K562 (cell line): ENCODE measurements at regions not wholly inside any gene's neighbourhood (a gene's known extent, or its start where the extent isn't known, plus 50 kb on each side); places are given as distances from the start of the nearest gene placed in this dataset.

Experiments
- BDP1 ChIP-seq: IDR thresholded peaks from 3 replicates; pipeline ENCODE4 v1.6.1; 2011; ENCODE audit not compliant: insufficient read length, insufficient read depth
- CBX3 ChIP-seq, 2 experiments: IDR thresholded peaks; 1 replicate in 1 of 2; 2 replicates in 1 of 2; pipeline ENCODE4 v1.6.1; 2012; ENCODE audit warnings: inconsistent platforms in 2 of 2, low read length in 2 of 2, borderline replicate concordance in 1 of 2, control low read depth in 1 of 2
- CREM ChIP-seq: IDR thresholded peaks from 2 replicates; pipeline ENCODE4 v1.6.1; 2014; ENCODE audit warnings: antibody characterized with exemption, low read depth
- EWSR1 ChIP-seq: fragments of 450-650 bp; IDR thresholded peaks from 2 replicates; pipeline ENCODE4 v1.6.1; 2018; ENCODE audit warnings: borderline replicate concordance, mild to moderate bottlenecking, low read depth, moderate library complexity; ENCODE audit not compliant: partially characterized antibody
- GTF2F1 ChIP-seq: IDR thresholded peaks from 2 replicates; pipeline ENCODE4 v1.6.1; 2011; ENCODE audit warnings: low read depth, low read length, improper control_type of control experiment
- NFIC ChIP-seq: fragments of 450-650 bp; IDR thresholded peaks from 2 replicates; pipeline ENCODE4 v1.6.1; 2017; ENCODE audit warnings: mild to moderate bottlenecking, inconsistent platforms
- NFXL1 ChIP-seq: fragments of 450-650 bp; formaldehyde crosslinking; IDR thresholded peaks from 2 replicates; pipeline ENCODE4 v1.4.0; 2021; ENCODE audit warnings: mild to moderate bottlenecking
- PBX2 ChIP-seq, 2 experiments: IDR thresholded peaks in 1 of 2; conservative IDR thresholded peaks in 1 of 2; 2 replicates each; pipeline ENCODE4 v1.6.1; 2016; ENCODE audit warnings: low read depth in 2 of 2, mild to moderate bottlenecking in 1 of 2, missing compliant biosample characterization in 1 of 2, missing genetic modification characterization in 1 of 2, moderate library complexity in 1 of 2
- ZBTB12 ChIP-seq: fragments of 250-450 bp; sonication (Bioruptor Pico); IDR thresholded peaks from 2 replicates; pipeline ENCODE4 v1.4.0; 2020
- ZBTB8A ChIP-seq: fragments of 450-650 bp; IDR thresholded peaks from 2 replicates; pipeline ENCODE4 v1.6.1; 2018; ENCODE audit warnings: mild to moderate bottlenecking, moderate library complexity; ENCODE audit not compliant: partially characterized antibody
- ZNF79 ChIP-seq: fragments of 250-450 bp; sonication (Bioruptor Pico); IDR thresholded peaks from 2 replicates; pipeline ENCODE4 v1.4.0; 2020; ENCODE audit warnings: low read depth, mild to moderate bottlenecking, moderate library complexity

- TF ChIP-seq CBX3 (IDR thresholded peaks at IDR 0.05; ENCODE audit: borderline replicate concordance in 1 of 2, low read length in 2 of 2) (no peak), GTF2F1 (no peak), NFIC (no peak), BDP1 (no peak), PBX2 (CRISPR knock-in tag; IDR thresholded peaks at IDR 0.05; ENCODE audit: low read depth) (no peak), PBX2 (tag; conservative IDR thresholded peaks at IDR 0.05; ENCODE audit: low read depth) (no peak), CREM (no peak), EWSR1 (no peak), ZBTB12 (CRISPR knock-in tag) (no peak), ZNF79 (CRISPR knock-in tag) (no peak), NFXL1 (CRISPR knock-in tag) (no peak), ZBTB8A (no peak)
Measured at GRCh38 chr3:31270010-31270409, 262.7 kb upstream of the STT3B start.
